Endothelial cell of umbilical vein (primary cell): ENCODE measurements at regions not wholly inside any gene's neighbourhood (a gene's known extent, or its start where the extent isn't known, plus 50 kb on each side); places are given as distances from the start of the nearest gene placed in this dataset.

ENCODE experiments used
- CTCF ChIP-seq, 2 donors: IDR thresholded peaks; 1 replicate in 1 of 2; 2 replicates in 1 of 2; pipeline ENCODE4 v1.5.1; 2011; ENCODE audit warnings: low read length in 2 of 2, mild to moderate bottlenecking in 2 of 2, moderate library complexity in 2 of 2, control low read depth in 1 of 2, inconsistent platforms in 1 of 2, low read depth in 1 of 2; ENCODE audit not compliant: insufficient read depth in 1 of 2; ENCODE audit errors: extremely low read depth in 1 of 2
- EZH2 ChIP-seq: IDR thresholded peaks from 2 replicates; pipeline ENCODE4 v1.6.1; 2012; ENCODE audit warnings: borderline replicate concordance, low read depth, mild to moderate bottlenecking, moderate library complexity, low read length, inconsistent platforms; ENCODE audit not compliant: severe bottlenecking
- FOS ChIP-seq: IDR thresholded peaks from 2 replicates; pipeline ENCODE4 v1.6.1; 2011; ENCODE audit warnings: mild to moderate bottlenecking, low read length, moderate library complexity, borderline replicate concordance; ENCODE audit not compliant: insufficient read depth
- GATA2 ChIP-seq: IDR thresholded peaks from 2 replicates; pipeline ENCODE4 v1.7.0; 2011; ENCODE audit warnings: low read depth, mild to moderate bottlenecking, moderate library complexity, mixed read lengths, low read length; ENCODE audit not compliant: insufficient read length, insufficient read depth
- JUN ChIP-seq: IDR thresholded peaks from 2 replicates; pipeline ENCODE4 v1.6.1; 2011; ENCODE audit warnings: borderline replicate concordance, low read depth; ENCODE audit not compliant: insufficient read length, insufficient read depth
- MAX ChIP-seq: IDR thresholded peaks from 2 replicates; pipeline ENCODE4 v1.6.1; 2011; ENCODE audit not compliant: insufficient read depth, insufficient read length
- MYC ChIP-seq: IDR thresholded peaks from one replicate; pipeline ENCODE4 v1.6.1; 2011; ENCODE audit warnings: mild to moderate bottlenecking, low read depth, low read length
- POLR2A ChIP-seq: IDR thresholded peaks from 2 replicates; pipeline ENCODE4 v1.6.1; 2012; ENCODE audit warnings: low read depth, mild to moderate bottlenecking, control low read depth, low read length
- POLR2AphosphoS5 ChIP-seq: IDR thresholded peaks from 2 replicates; pipeline ENCODE4 v1.6.1; 2012; ENCODE audit warnings: low read depth, mild to moderate bottlenecking, control low read depth, low read length, moderate library complexity; ENCODE audit not compliant: insufficient read depth

GRCh38 chr6:139701003-139701402 is 326.6 kb upstream of the CITED2 start:
- TF ChIP-seq POLR2A, result no peak
- no peak for TF ChIP-seq CTCF (IDR thresholded peaks at IDR 0.05; ENCODE audit: extremely low read depth in 1 of 2, insufficient read depth in 1 of 2, low read depth in 1 of 2, low read length in 2 of 2)
- no peak for TF ChIP-seq EZH2
- no peak for TF ChIP-seq POLR2AphosphoS5
- TF ChIP-seq MAX, result no peak
- TF ChIP-seq GATA2, result no peak
- no peak for TF ChIP-seq FOS
- no peak for TF ChIP-seq MYC
- TF ChIP-seq JUN, result no peak
